ENCODE measurements at regions not wholly inside any gene's neighbourhood (a gene's known extent, or its start where the extent isn't known, plus 50 kb on each side); places are given as distances from the start of the nearest gene placed in this dataset.
"Not testable (repeated sequence)": the region's sequence is repeated elsewhere in the genome, so short reads cannot be mapped to it uniquely, and the experiment has no call there.

DNA sequence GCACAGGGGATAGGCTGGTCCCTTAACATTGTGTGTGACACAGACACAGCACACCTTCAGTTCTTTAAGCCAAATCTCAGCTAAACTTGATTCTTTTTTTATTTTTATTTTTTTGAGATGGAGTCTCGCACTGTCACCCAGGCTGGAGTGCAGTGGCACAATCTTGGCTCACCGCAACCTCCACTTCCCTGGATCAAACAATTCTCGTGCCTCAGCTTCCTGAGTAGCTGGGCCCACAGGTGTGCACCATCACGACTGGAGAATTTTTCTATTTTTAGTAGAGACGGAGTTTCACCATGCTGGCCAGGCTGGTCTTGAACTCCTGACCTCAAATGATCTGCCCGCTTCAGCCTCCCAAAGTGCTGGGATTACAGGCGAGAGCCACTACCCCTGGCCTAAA is 123.6 kb upstream of the ERRFI1 start:
- TF ChIP-seq, protein P1, sequence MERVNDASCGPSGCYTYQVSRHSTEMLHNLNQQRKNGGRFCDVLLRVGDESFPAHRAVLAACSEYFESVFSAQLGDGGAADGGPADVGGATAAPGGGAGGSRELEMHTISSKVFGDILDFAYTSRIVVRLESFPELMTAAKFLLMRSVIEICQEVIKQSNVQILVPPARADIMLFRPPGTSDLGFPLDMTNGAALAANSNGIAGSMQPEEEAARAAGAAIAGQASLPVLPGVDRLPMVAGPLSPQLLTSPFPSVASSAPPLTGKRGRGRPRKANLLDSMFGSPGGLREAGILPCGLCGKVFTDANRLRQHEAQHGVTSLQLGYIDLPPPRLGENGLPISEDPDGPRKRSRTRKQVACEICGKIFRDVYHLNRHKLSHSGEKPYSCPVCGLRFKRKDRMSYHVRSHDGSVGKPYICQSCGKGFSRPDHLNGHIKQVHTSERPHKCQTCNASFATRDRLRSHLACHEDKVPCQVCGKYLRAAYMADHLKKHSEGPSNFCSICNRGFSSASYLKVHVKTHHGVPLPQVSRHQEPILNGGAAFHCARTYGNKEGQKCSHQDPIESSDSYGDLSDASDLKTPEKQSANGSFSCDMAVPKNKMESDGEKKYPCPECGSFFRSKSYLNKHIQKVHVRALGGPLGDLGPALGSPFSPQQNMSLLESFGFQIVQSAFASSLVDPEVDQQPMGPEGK (CRISPR knock-in tag; IDR thresholded peaks at IDR 0.05; ENCODE audit: borderline replicate concordance): not testable (repeated sequence)
- TF ChIP-seq OSR1 (CRISPR knock-in tag; IDR thresholded peaks at IDR 0.05); RARB (CRISPR knock-in tag; IDR thresholded peaks at IDR 0.05); BACH2 (CRISPR knock-in tag; IDR thresholded peaks at IDR 0.05; ENCODE audit: borderline replicate concordance); ZC3H10 (CRISPR knock-in tag; IDR thresholded peaks at IDR 0.05); ZFP3 (CRISPR knock-in tag; IDR thresholded peaks at IDR 0.05); ZFP30 (CRISPR knock-in tag; IDR thresholded peaks at IDR 0.05); GLIS3 (CRISPR knock-in tag; IDR thresholded peaks at IDR 0.05); ARNTL (CRISPR knock-in tag; IDR thresholded peaks at IDR 0.05; ENCODE audit: borderline replicate concordance, low read depth); ISL1 (CRISPR knock-in tag; IDR thresholded peaks at IDR 0.05); TCF4 (CRISPR knock-in tag; IDR thresholded peaks at IDR 0.05; ENCODE audit: borderline replicate concordance); CSDC2 (CRISPR knock-in tag; IDR thresholded peaks at IDR 0.05): not testable (repeated sequence)
- TF ChIP-seq, protein P2, sequence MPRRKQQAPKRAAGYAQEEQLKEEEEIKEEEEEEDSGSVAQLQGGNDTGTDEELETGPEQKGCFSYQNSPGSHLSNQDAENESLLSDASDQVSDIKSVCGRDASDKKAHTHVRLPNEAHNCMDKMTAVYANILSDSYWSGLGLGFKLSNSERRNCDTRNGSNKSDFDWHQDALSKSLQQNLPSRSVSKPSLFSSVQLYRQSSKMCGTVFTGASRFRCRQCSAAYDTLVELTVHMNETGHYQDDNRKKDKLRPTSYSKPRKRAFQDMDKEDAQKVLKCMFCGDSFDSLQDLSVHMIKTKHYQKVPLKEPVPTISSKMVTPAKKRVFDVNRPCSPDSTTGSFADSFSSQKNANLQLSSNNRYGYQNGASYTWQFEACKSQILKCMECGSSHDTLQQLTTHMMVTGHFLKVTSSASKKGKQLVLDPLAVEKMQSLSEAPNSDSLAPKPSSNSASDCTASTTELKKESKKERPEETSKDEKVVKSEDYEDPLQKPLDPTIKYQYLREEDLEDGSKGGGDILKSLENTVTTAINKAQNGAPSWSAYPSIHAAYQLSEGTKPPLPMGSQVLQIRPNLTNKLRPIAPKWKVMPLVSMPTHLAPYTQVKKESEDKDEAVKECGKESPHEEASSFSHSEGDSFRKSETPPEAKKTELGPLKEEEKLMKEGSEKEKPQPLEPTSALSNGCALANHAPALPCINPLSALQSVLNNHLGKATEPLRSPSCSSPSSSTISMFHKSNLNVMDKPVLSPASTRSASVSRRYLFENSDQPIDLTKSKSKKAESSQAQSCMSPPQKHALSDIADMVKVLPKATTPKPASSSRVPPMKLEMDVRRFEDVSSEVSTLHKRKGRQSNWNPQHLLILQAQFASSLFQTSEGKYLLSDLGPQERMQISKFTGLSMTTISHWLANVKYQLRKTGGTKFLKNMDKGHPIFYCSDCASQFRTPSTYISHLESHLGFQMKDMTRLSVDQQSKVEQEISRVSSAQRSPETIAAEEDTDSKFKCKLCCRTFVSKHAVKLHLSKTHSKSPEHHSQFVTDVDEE (CRISPR knock-in tag; IDR thresholded peaks at IDR 0.05): not testable (repeated sequence)
- TF ChIP-seq, protein P3, sequence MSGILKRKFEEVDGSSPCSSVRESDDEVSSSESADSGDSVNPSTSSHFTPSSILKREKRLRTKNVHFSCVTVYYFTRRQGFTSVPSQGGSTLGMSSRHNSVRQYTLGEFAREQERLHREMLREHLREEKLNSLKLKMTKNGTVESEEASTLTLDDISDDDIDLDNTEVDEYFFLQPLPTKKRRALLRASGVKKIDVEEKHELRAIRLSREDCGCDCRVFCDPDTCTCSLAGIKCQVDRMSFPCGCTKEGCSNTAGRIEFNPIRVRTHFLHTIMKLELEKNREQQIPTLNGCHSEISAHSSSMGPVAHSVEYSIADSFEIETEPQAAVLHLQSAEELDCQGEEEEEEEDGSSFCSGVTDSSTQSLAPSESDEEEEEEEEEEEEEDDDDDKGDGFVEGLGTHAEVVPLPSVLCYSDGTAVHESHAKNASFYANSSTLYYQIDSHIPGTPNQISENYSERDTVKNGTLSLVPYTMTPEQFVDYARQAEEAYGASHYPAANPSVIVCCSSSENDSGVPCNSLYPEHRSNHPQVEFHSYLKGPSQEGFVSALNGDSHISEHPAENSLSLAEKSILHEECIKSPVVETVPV (CRISPR knock-in tag; IDR thresholded peaks at IDR 0.05): not testable (repeated sequence)

Data from SK-N-SH treated with all-trans-retinoic acid at 6 μM for 48 hours (cell line).